Retina (tissue), 1 donor: ENCODE measurements at regions not wholly inside any gene's neighbourhood (a gene's known extent, or its start where the extent isn't known, plus 50 kb on each side); places are given as distances from the start of the nearest gene placed in this dataset.

Experiments
- DNase-seq: peaks from one replicate; pipeline ENCODE4 v3.0.0-alpha.2; 2016

DNA sequence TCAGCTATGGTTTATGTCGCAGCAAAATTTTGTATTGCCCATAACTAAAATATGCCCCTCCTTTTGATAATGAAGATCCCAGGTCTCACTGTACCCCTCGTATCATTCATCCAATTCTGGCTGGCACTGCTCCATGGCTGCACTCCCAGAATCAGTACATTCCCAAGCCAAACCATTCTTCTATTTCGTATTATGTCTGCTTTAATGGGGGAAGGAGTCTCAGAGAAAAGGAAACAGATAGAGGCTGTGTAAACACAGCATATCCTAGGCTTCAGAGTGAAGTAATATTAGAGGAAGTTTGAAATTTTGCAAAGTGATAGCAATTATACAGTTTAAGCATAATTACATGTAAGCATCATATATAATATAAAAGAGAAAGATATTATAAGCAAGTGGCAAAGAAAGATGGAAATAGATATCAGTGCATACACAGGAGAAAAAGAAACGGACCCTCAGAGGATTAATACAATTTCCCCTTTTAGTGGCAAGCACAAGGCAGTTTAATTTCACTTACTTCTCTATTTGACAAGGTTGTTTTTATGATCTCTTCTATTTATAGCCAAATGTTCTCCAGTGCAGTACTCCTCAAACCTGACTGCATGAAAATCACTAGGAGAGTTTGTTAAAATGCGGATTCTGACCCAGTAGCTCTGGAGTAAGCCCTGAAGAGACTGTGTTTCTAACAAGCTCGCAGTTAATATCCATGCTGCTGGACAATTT lies 56.5 kb upstream of the TENT5A start:
- no peak for DNase-seq

DNA sequence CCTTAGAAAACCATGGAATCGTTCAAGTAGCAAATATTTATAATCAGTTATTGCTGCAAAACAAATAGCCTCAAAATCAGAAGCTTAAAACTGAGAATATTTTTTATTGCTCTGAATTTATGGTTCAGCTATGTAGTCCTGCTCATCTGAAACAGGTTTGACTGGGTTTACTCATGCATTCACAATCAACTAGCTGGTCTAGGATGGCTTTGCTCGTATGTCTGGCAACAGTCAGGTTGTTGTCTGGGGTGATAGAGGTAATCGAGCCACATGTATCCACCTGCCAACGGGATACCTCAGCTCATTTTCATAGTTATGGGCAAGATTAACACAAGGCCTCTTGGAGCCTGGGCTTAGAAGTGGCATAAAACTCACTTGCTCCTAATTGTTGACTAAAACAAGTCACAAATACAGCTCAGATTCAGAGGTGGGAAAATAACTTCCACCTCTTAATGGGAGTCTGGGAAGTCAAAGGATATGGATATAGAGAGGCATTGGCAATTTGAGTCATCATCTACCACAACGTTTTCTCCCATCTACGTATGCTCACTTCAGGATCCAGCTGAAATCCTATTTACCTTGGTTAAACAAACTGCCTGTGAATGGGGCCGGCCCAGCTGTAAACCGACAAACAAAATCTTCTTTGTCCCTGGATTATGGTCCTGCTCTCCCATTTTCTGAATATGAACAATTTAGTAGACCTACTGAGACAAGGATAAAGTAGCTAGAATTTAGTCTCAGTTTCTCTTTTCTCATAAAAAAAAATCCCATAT lies 54.5 kb upstream of the TENT5A start:
- DNase-seq: no peak

DNA sequence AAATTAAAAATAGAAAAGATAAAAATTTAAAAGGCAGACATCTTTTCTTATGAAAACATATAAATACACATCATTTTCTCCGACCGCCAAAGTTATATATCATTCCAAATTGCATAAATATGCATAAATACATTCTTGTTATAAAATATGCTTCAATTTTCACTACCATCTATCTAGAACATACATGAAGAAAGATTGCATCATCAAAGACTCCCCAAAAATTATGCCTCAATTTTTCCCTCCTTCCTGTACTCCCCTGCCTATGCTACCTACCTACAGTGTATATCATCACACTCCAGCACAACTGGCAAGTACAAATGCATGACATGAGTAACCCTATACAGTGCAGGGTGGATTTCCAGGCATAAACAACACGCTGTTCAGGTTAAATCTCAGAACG lies 49.9 kb upstream of the TENT5A start:
- no peak for DNase-seq
